ENCODE measurements at regions not wholly inside any gene's neighbourhood (a gene's known extent, or its start where the extent isn't known, plus 50 kb on each side); places are given as distances from the start of the nearest gene placed in this dataset.
"Not testable (repeated sequence)": the region's sequence is repeated elsewhere in the genome, so short reads cannot be mapped to it uniquely, and the experiment has no call there.

DNA sequence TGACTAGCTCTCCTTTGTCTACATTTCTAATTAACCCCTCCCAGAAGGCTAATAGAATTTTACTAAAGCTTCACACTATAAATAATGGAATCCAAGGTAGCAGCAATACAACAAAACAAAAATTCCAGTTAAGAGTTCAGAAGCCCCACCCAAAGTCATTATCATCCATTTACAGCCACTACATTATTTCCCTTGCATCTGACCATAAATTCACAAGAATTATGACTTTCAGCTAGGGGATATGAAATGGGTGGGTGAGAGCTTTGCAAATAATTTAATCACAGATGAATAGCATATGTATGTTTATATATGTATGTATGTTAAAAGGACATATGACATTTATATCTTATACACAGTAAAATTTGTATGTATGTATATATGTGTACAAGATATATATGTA lies 65.3 kb upstream of the PTGDR start:
- no peak for DNase-seq

GRCh38 chr14:52190337-52190931 lies 77.1 kb upstream of the PTGDR start:
- DNase-seq = no peak

DNA sequence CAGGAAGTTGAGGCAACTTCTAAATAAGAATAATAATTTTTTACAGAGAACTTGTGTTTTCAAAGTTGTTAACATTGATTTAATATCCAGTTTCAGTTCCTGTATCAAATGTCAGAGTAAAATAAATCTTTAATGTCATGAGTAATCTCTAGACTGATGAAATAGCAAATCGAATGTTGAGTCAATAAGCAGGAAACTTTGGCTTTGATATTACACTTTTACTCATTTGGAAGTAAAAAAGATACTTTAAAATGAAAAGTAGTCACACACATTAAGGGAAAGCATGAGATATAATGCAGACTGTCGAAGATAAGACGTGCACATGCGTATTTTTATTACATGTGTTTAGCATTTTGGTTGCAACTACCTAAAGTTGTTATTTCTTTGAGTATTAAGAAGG lies 78.2 kb upstream of the PTGDR start:
- no peak for DNase-seq

- DNase-seq = no peak
Observed at GRCh38 chr14:52188381-52188780, 79.1 kb upstream of the PTGDR start.

DNA sequence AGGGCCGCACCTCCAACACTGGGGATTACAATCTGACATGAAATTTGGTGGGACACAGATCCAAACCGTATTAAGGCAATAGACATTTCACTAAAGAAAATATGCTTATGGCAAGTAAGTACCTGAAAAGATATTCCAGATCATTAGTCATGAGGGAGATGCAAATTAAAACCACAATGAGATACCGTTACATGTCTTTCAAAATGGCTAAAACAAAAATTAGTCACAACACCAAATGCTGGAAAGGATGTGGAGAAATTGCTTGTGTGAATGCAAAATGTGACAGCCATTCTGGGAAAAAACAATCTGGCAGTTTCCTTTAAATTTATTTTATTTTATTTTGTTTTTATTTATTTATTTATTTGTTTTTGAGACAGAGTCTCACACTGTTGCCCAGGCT lies 82.3 kb upstream of the PTGDR start:
- no peak for DNase-seq

GRCh38 chr14:52182853-52183252 lies 84.6 kb upstream of the PTGDR start:
- DNase-seq = no peak

DNA sequence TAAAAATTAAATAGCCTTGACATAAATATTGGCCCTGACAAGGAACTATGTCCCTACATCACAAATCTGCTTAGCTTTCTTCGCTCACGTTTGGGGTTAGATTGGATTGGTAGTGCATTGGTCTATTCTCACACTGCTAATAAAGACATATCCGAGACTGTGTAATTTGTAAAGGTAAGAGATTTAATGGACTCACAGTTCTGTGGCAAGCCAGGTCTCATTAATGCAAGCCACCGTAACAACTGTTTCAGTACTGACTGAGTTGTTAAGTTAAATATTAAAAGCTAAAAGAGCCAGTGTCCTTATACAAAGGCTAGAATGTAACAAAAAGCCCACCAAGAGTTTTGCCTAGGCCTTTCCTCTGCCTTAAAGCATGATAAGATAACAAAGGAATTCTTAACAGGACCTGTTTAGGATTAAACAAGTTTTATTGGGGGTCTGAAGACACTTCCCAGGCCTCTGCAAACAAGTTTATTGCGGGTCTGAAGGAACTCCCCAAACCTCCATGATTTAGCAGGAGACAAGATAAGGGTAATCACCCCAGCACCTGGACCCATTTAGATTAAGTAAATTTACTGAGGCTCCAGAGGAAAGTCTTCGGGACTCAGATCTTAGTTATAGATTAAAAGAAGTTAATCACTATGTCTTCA lies 88.2 kb upstream of the PTGDR start:
- no peak for DNase-seq

GRCh38 chr14:52175982-52176502 lies 91.5 kb upstream of the PTGDR start:
- DNase-seq = no peak

GRCh38 chr14:52171932-52172331 lies 95.6 kb upstream of the PTGDR start:
- not testable (repeated sequence) for DNase-seq

GRCh38 chr14:52166822-52167221 lies 98.0 kb upstream of the NID2 start:
- DNase-seq = no peak

- no peak for DNase-seq
Observed at GRCh38 chr14:52155651-52156213, 86.9 kb upstream of the NID2 start.

DNA sequence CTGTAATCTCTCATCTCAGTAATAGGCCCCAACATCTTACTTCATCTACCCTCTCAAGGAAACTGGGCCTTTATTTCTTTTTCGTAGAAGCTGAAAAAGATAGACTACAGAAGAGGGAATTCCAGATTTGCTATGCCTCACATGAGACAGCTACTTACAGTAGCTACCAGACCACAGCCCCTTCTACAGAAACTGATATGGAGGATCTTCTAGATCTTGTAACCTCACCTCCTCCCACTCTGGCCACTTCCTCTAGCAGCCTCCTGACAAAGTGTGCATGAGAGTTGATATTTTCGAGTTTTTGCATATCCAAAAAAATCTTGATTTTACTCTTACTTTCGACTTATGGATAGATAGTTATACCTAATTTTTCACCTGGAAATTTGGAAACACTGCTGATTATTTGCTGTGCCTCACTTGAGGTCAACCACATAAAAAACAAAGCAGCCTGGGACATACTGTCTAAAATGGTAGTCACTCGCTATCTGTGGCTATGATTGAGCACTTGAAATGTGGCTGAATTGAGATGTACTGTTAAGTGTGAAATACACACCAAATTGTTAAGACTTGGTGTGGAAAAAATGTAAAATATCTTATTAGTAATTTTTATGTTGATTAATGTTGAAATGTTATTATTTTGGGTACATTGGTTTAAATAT lies 86.3 kb upstream of the NID2 start:
- DNase-seq = no peak

- no peak for DNase-seq
Observed at GRCh38 chr14:52153939-52154338, 85.1 kb upstream of the NID2 start.

GRCh38 chr14:52150162-52150561 lies 81.3 kb upstream of the NID2 start:
- DNase-seq = no peak

DNA sequence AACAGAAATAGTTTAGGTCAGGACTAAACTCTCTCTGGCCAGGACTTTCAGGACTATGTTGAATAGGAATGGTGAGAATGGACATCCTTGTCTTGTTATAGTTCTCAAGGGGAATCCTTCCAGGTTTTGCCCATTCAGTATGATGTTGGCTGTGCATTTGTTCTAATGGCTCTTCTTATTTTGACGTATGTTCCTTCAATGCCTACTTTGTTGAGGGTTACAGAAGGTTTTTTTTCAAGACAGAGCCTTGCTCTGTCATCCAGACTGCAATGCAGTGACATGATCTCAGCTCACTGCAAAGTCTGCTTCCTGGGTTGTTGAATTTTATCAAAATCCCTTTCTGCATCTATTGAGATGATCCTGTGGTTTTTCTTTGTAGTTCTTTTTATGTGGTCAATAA lies 79.5 kb upstream of the NID2 start:
- no peak for DNase-seq

GRCh38 chr14:52146504-52146903 lies 77.6 kb upstream of the NID2 start:
- DNase-seq = no peak

- not testable (repeated sequence) for DNase-seq
Observed at GRCh38 chr14:52144099-52144498, 75.2 kb upstream of the NID2 start.

DNA sequence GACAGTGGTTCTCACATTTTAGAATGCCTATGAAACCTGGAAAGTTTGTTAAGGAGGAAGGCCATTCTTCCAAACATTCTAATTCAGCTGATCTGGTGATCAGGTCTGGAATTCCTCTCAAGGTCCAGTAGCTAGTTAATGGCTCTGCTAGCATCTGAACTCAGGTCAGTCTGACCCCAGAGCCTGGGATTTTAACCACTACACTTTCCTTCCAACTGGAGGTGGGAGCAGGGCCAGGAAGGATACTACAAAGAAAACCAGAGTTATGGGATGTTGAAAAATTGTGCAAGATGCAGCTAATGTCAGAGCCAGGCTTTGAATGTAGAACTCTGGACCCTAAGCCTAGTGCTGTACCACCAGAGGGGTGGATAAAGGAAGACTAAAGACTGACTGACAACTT lies 73.6 kb upstream of the NID2 start:
- no peak for DNase-seq

DNA sequence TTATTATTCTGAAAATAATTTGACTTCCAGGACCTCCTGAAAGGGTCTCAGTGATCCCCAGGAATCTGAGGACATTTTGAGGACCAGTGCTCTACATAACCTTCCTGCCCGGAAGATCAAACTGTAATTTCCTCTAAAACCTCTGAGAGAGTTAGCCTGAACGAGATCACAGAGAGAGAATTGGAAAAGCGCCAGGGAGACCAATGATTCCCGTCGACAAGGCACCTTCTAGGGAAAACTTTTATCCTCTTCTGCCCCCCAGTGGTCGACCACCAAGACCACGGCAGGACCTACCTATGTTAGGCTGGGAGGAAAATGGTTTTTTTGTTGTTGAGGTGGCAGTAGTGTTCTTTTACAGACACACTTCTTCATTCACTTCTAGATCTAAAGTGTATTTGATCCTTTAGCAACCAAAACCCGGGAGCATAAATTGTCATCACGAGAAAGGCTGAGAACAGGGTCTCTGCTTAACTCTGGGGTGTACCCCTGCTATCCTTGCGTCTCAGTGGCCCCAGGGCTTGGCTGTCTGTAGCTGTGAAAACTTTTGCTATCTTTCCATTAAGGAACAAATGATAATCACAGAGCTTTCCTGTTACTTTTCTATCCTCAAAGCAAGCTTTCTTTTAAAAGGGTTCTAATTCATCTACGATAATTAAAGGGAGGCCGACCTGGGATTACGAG lies 62.9 kb upstream of the NID2 start:
- DNase-seq = peak; percentile 85

DNA sequence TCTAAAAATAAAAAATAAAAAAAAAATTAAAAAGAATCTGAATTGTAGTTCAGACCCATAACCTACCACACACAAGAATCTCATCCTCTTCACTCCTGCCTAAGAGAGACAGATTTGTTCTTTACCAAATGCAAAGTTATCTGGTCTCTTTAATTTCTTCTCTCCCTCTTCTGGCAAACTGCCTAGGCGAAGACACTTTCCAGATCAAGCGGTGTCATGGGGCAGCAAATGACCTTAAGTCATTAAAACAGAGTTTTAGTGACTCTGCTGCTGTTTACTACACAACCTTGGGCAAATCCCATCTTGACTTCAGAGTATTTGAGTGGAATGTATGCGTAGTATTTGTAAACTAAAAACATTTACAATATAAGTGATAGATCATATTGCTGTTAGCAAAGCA lies 60.9 kb upstream of the NID2 start:
- DNase-seq = no peak

GRCh38 chr14:52125885-52126284 lies 57.0 kb upstream of the NID2 start:
- no peak for DNase-seq

DNA sequence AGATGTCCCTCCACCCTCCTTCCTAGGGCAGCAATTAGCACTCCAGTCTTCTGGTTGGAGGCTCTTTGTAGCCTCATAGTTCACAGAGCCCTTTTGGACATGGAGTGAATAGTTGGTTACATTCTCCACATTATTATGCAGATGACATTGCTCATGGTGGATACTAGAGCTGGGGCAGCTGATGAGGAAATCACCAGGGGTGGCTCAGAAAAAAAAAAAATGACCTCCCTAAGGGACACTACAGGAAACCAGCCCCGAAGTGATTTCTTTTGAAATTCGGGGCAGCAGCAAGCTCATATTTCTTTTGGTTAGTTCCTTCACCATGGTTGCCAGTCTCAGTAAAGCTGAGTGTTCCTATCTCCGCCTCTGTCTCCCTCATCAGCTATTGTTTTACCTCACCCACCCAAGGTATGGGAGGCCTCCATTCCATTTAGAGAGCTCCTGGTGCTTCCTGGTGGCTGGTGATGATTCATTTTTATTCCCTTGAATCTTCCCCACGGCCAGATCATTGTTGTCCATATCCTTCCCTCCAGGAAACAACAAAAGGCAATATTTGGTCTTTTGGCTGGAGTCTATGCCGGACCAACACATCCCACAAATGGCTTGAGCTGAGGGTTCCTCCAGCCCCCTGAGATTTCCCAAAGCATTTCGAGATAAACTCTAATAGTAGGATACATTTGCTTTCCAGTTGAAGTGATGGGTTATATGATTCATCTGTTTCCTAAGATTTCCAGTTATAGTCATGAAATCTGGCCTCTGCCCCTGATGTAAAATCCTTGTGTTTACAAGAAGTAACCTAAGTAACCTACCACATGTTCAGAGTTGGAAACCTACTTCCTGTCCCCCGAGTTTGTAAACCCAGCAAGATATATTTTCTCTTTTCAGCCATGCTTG lies 56.2 kb upstream of the NID2 start:
- no peak for DNase-seq
